ENCODE measurements at regions not wholly inside any gene's neighbourhood (a gene's known extent, or its start where the extent isn't known, plus 50 kb on each side); places are given as distances from the start of the nearest gene placed in this dataset.

GRCh38 chr21:17422931-17423330 is 89.9 kb upstream of the CXADR start:
- TF ChIP-seq CTCF (IDR thresholded peaks at IDR 0.05; ENCODE audit: low read depth, low read length, missing control alignments), result no peak
- in situ Hi-C loops (cut with HindIII; ENCODE audit: low sequenced_read_pairs), result no loop called here
- DNase-seq (ENCODE audit: low read depth), result no peak
- H3K4me3 ChIP-seq (ENCODE audit: low read depth, low read length), result no peak overlapping the region

GRCh38 chr21:17427157-17427556 is 85.7 kb upstream of the CXADR start:
- in situ Hi-C loops (cut with HindIII; ENCODE audit: low sequenced_read_pairs), result no loop called here
- no peak for DNase-seq (ENCODE audit: low read depth)
- no peak for TF ChIP-seq CTCF (IDR thresholded peaks at IDR 0.05; ENCODE audit: low read depth, low read length, missing control alignments)

GRCh38 chr21:17427831-17428483 is 84.9 kb upstream of the CXADR start:
- in situ Hi-C loops (cut with HindIII; ENCODE audit: low sequenced_read_pairs), result no loop called here
- no peak for DNase-seq (ENCODE audit: low read depth)
- no peak for TF ChIP-seq CTCF (IDR thresholded peaks at IDR 0.05; ENCODE audit: low read depth, low read length, missing control alignments)
- H3K4me3 ChIP-seq (ENCODE audit: low read depth, low read length), result no peak overlapping the region

More at GRCh38 chr21:17427157-17427556, 85.7 kb upstream of the CXADR start:
- no peak overlapping the region for H3K4me3 ChIP-seq (ENCODE audit: low read depth, low read length)

- TF ChIP-seq CTCF (IDR thresholded peaks at IDR 0.05; ENCODE audit: low read depth, low read length, missing control alignments), result no peak
- no peak for DNase-seq (ENCODE audit: low read depth)
- no peak overlapping the region for H3K4me3 ChIP-seq (ENCODE audit: low read depth, low read length)
- in situ Hi-C loops (cut with HindIII; ENCODE audit: low sequenced_read_pairs), result no loop called here
These were observed 84.4 kb upstream of the CXADR start for GRCh38 chr21:17428484-17428869.

- in situ Hi-C loops (cut with HindIII; ENCODE audit: low sequenced_read_pairs), result no loop called here
- no peak overlapping the region for H3K4me3 ChIP-seq (ENCODE audit: low read depth, low read length)
- no peak for TF ChIP-seq CTCF (IDR thresholded peaks at IDR 0.05; ENCODE audit: low read depth, low read length, missing control alignments)
- DNase-seq (ENCODE audit: low read depth), result no peak
These were observed 83.9 kb upstream of the CXADR start for GRCh38 chr21:17428980-17429379.

- TF ChIP-seq CTCF (IDR thresholded peaks at IDR 0.05; ENCODE audit: low read depth, low read length, missing control alignments), result no peak
- in situ Hi-C loops (cut with HindIII; ENCODE audit: low sequenced_read_pairs), result no loop called here
These were observed 82.9 kb upstream of the CXADR start for GRCh38 chr21:17429936-17430335.

More at GRCh38 chr21:17429936-17430335, 82.9 kb upstream of the CXADR start:
- no peak overlapping the region for H3K4me3 ChIP-seq (ENCODE audit: low read depth, low read length)
- DNase-seq (ENCODE audit: low read depth), result no peak

Data from astrocyte of the cerebellum (primary cell).